IPS-NIHi7 (cell line): ENCODE measurements at regions not wholly inside any gene's neighbourhood (a gene's known extent, or its start where the extent isn't known, plus 50 kb on each side); places are given as distances from the start of the nearest gene placed in this dataset.
"Not testable (repeated sequence)": the region's sequence is repeated elsewhere in the genome, so short reads cannot be mapped to it uniquely, and the experiment has no call there.

Experiments
- DNase-seq: peaks from one replicate; pipeline ENCODE4 v3.0.0; 2012; ENCODE audit warnings: mixed read lengths; ENCODE audit errors: extremely low spot score

DNA sequence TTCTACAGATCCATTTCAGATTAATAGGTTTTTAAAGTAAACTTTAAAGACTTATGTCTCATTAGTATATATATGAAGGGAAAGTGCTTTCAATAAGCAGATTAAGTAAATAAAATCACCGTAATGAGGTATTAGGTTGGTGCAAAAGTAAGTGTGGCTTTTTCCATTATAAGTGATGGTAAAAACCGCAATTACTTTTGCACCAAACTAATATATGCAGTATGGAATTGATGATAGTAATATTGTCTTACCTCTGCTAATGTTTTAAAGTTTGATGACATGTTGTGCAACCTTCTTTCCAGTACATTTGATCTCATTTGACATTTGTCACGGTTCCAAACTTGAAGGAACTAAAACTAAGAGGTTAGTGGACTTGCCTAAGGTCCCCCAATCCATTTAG is 1819.3 kb downstream of the PCDH9 start:
- DNase-seq, result no peak

DNA sequence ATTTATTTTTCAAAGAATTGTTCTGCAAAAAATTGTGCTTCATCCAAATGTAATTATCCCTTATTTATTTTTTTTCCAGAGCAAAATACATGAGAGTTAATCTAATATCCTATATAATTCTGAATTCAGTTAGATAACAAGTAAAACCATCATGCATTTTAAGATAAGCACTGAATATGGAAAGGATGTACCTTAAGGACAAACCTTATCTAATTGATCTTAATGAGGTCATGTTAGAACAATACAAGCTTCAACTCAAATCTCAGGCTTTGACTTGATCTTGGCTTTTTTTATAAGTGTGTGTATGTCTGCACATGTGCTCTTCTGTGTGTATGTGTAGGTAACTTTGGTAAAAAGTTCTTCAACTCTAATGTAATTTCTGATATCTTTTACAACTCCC is 1828.8 kb downstream of the PCDH9 start:
- DNase-seq, result no peak

DNA sequence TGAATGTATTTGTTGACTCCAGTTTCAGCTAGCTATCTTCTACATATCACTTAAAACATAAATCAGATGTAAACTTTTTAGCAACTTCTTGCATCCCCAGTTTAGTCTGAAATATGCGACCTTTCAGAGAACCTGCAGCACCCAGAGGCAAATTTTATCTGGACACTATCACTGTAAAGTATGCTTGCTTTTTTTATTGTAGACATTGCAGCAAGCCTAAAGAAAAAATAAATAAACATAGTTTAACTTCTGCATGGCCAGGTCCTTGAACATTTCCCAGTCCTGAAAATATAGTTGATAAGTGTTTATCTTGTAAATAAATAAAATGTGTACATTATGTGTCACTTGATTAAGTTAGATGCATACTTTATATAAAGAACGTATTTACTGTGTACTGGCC is 1829.4 kb downstream of the PCDH9 start:
- no peak for DNase-seq

DNA sequence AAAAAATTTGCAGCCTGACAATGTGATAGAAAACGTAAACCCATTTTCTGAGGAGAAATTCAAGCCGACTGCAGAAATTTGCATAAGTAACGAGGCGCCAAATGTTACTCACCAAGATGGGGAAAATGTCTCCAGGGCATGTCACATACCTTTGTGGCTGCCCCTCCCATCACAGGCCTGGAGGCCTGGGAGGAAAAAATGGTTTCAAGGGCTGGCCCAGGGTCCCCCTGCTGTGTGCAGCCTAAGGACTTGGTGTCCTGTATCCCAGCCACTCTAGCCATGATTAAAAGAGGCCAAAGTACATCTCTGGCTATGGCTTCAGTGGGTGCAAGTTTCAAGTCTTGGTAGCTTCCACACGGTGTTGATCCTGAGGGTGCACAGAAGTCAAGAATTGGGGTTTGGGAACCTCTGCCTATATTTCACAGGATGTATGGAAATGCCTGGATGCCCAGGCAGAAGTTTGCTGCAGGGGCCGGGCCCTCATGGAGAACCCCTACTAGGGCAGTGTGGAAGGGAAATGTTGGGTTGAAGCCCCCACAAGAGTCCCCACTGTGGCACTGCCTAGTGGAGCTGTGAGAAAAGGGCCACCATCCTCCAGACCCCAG is 1842.3 kb downstream of the PCDH9 start:
- DNase-seq, result no peak

DNA sequence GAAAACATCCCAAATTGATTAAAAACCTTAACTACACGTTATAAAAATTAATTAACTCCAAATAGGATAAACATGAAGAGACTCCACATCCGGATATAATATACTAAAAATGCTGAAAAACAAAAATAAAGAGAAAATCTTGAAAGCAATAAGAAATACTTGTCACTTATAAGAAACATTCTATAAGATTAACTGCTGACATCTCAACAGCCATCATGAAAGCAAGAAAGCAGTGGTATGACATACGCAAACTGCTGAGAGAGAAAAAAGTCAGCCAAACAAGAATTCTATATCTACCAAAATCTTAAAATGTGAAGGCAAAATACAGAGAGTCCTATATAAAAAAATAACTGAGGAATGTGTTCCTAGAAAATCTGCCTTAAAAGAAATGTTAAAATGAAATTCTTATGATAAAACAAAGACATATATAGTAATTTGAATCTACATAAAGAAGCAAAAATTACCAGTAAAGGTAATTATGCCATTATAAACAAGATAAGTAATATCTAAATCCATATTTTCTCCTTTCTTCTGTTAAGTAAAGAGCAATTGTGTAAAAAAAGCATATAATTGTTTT is 1851.1 kb downstream of the PCDH9 start:
- DNase-seq, result no peak

DNA sequence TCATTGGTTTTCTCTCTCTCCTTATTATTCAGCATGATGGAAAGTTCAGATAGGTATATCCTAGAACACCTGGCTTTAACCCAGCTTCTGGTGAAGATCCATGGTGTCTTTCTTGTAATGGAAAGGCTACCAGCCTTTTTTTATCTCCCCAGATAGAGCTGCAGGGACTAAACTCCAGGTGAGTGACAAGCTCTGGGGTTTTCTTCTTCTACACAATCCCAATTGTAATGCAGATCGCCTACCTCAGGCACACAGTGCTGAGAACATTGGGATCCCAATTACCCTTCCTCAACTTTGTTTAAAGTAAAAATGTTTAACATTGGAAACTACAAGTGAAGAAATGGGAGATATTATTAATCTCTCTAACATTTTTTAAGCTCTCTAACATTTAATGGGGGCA is 1851.7 kb downstream of the PCDH9 start:
- DNase-seq, result no peak

DNA sequence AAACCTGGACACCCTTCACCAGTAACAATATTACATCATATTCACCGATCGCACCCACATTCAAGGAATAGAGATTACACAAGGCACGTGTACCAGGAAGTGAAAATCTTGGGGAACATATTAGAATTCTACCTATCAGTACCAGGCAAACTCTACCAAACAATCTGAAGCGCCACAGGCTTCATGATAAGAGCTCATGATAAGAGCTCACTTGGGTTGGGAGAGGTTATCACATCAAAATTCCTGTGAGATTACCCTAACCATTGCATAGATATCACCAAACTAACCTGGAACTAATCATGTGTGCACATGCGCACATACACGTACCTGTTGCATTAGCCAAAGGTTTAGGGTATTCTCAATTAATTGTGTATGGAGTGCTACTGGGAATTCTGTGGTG is 1861.3 kb downstream of the PCDH9 start:
- DNase-seq, result no peak

DNA sequence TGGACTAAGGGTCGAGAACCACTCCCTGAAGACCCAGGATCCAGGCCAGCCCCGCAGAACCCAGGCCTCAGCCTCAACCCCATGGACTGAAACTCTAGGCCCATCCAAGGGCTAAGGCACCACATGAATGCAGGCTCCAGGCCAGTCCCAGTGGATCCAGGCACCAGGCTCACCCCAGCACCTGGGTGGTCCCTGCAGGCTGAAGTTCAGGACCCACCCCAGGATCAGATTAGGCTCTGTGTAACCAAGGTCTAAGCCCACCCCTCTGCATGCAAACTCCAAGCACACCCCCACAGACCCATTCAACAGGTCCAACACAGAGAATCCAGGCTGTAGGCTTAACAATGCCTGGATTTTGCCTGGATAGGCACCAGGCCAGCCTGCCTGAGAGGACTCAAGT is 1876.2 kb downstream of the PCDH9 start:
- no peak for DNase-seq

DNA sequence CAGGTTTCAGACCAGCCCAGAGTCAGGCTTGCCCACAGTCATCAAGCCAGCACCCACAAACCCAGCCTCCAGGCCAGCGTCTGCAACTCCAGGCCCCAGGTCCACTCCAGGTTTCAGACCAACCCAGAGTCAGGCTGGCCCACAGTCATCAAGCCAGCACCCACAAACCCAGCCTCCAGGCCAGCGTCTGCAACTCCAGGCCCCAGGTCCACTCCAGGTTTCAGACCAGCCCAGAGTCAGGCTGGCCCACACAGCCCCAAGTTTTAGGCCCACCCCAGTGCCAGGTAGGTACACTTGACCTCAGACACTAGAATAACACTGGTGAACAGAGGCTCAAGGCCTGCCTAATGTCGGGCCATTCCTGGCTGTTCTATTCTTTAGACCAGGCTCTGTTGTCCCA is 1877.0 kb downstream of the PCDH9 start:
- DNase-seq, result not testable (repeated sequence)

DNA sequence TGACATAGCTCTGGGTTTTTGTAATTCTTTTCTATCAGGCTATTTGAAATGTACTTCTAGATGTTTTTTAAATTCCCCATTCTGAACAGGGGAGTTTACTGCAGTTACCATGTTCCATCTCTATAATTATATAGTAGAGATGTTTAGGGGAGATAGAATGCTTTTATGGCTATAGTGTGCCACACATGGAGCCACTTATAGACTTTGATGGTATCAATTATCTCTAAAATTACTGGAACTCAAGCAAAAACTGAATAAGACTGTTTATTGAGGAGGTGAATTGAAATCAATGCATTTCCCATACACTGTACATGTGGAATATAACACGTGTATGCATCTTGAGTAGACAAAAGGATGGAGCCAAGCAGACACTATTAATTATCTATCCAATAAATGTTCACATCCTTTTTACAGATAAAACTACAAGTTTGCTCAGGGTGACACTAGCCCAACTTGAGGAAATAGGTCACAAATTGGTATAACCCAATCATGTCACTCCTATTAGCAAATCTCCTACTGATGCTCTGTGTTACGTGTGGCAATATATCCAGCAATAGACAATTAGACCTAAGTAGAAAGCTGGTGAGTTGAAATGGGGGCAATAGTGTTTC is 1882.6 kb downstream of the PCDH9 start:
- DNase-seq, result no peak

DNA sequence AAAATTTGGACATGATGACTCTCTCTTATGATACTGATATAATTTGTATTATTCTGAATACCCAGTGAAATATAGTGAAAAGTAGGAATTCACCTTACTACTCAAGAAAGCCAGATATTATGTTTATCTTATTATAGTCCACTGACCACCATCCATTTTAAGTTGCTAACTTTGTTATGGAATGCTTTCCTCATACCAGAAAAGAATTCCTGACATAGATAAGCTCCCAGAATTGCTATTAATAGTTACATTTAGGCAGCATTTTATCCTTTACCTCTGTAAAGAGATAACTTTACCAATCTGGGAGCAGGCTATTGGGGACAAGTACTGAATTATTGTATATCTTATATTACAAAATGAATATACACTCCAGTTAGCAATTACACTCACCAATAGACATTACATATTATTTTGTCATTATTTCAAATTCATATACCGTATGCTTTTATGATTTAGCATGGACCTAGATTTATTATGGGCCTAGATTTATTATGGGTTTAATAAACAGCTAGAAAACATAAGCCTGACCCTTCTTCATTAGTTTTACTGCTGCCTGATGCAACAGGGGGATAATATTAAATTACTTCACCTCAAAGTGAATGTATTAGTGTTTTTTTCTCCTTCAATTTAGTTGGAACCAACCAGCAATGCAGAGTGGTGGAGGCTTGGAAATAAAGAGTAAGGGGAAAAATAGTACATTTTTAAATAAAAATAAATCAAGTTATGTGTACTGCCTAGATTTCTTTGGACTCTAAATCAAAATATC is 1886.1 kb downstream of the PCDH9 start:
- no peak for DNase-seq

DNA sequence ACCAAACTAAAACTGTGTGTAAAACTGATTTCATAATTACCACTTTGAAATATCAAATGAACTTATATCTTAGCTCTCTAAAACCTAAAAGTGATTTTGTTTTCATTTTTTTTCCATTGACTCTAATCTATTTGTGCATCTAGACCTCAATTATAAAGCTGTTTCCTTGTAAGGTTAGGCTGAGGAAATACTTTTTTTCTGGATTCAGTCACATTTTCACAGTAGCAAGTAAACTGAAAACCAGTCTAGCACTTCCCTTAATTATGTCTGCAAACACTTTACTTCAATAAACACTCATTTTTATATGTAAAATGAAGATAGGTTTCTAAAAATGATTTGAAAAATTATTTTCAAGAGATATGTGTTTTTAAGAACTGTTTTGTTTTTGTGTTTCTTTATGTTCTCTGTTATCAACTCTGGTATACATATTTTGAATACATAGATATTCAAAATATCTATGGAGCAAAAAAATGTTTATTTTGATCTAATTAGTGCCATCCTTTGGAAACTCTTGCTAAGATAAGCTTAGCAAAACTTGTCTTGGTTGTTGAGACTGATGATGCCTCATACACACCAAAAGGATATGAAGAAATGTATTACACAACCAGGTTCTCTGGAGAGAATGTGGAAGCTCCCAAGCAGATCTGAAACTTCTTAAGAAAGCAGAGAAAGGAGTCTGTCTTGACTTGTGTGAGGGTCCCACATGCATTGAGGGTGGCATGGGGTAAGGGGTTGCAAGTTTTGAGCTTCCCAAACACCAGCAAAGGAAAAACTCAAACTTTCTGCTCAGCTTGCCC is 1887.4 kb downstream of the PCDH9 start:
- DNase-seq, result no peak

DNA sequence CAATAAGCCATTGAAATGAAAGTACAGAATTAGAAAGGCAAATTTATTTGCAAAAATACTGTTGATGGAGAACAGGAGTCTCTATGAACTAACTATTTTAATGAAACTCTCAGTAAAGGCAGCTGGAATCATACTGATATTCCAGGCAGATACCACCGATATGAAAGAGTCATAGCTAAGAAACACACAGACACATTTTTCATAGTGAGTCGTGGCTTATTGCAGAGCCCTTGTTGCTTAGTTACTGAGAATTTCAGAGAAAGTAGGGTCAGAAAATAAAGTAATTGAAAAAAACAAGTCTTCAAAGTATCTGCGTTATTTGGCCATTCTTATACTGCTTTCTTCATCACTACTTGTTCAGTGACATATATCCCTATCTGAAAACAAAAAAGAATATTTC is 1890.9 kb downstream of the PCDH9 start:
- DNase-seq, result no peak

DNA sequence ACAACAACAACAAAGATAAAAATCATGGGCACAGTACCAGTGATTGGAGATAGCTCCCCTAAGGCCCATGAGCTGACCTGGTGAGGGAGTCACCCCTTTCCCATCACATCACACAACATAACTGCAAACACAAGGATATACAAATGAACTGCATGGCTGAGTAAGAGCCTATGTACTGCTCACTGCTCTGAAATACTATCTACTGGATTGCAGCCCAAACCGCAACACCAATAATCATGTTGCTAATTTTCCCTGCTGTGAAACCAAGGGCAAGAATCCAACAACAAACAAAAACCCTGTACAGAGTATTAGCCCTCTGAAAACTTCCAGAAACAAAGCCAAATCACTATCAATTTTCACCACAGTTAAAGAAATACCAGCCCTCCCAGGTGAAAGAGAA is 1893.2 kb downstream of the PCDH9 start:
- DNase-seq, result no peak

DNA sequence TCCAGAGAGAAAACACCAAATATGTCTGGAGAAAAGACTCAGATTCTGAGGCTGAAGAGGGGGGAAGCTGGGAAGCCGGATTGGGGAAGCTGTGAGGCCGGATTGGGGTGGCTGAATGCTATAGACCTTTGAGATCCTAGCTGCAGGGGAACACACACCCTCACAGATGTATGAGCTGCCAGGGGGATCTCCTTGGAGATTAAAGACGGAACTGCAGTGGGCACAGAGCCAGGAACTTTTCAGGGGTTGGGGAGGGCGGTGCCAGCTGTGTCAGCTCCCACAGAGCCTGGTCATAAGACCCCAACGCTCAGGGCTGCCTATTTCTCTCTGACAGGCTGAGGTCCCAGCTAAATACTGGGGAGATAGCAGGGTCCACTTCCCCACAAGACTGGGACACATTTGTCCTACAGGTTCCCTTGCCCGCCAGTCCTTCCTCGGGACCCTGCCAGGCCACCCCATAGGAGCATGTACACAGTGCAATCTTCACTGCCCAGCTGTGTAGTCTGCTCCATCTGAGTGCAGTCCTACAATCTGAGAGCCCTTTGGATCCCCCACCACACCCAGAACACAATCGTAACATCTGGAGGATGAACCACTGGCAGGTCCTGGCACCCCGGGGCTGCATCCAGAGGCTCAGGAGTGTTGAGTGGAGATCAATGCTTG is 1893.9 kb downstream of the PCDH9 start:
- DNase-seq, result no peak

DNA sequence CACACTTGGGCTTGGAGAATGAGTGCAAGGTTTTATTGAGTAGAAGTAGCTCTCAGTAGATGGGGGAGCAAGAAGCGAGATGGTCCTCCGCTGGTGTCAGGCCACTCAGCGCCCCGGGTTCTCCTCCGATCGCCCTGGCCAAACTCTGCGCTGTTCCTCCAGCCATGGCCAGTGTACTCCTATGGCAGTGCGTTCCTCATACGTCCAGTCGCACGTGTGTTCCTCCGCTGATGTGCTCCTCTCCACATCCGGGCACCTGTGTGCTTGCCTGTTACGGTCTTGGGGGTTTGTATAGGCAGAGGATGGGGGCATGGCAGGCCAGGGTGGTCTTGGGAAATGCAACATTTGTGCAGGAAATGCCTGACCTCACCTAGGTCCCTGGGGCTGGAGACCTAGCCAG is 1899.4 kb downstream of the PCDH9 start:
- DNase-seq, result no peak

DNA sequence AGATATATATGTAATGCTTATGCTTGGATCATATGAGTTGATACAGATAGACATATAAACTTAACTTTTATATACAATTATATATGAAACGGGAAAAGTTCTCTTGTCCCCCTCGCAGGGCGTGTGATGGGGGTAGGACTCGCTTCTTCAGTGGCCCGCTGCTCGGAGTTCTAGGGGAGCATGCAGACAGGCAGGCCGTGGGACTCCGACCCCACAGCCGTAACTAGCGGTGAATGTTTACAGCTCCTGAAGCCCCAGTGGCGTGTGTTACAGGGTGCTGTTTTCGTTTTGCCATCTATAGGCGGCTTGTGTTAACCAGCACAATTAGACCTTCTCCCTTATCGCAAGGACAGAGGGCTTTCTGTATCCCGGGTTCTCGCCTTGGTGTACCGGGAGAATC is 1899.8 kb downstream of the PCDH9 start:
- no peak for DNase-seq

DNA sequence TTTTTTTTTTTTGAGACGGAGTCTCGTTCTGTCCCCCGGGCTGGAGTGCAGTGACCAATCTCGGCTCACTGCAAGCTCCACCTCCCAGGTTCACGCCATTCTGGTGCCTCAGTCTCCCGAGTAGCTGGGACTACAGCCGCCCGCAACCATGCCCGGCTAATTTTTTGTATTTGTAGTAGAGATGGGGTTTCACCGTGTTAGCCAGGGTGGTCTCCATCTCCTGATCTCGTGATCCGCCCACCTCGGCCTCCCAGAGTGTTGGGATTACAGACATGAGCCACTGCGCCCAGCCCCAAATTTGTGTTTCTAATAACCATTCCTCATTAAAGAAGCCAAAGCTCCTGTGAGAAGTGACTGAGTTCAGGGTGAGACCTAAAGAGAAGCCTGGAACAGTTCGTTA is 1906.9 kb downstream of the PCDH9 start:
- DNase-seq, result not testable (repeated sequence)

DNA sequence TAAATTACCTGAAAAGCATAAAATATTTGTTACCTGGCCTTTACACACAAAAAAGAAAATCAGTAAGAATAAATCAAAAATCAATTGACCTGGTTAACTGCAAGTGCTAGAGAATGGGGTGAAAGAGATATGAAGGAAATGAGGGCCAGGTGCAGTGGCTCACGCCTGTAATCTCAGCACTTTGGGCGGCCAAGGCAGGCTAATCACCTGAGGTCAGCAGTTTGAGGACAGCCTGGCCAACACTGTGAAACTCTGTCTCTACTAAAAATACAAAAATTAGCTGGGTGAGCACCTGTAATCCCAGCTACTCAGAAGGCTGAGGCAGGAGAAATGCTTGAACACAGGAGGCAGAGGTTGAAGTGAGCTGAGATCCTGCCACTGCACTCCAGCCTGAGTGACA is 1908.7 kb downstream of the PCDH9 start:
- not testable (repeated sequence) for DNase-seq

DNA sequence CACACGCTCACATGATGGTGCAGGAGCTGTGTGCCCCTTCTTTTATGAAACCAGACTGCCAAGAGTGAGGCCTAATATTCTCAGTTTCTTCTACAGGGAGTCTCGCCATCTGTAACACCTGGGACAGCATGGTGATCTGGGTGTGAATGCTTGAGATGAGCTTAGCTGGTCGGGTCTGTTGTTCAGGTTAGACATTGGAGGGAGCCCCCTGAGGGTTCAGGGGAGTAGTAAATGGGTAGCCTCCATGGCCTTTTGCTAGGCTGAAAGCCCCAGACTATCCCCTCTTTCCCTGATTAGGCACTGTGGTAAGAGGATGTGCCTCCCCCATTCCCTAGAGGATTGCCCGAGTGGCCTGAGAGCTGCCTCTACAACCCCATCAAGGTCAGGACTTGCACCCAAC is 1916.1 kb downstream of the PCDH9 start:
- DNase-seq, result no peak

DNA sequence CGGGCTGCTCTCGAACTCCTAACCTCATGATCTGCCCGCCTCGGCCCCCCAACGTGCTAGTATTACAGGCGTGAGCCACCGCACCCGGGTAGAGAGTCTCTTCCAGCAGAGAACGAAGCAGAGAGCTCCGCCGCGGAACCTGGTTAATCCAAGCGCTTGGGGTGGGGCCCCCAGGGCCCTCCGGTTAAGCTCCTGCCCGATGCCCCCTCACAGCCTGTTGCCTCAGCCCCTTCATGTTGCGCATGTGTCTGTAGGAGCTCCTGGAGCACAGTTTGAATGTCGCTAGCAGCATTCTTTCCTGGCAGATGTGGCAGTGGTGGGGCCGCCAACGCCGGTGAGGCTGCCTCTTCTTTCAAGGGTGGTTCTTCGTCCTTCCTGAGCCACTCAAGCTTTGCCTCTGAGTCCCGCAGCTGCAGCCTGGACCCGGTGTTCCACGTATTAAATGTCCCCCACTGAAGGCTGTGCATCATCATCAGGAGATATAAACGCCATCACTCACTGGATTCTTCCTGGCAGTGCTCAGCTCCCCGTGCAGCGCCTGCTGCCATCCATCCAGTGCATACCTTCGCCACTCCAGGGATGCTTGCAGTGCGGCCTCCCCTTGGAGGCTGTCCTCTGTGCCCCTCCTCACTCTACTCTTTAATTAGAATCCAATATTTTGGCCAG is 1919.3 kb downstream of the PCDH9 start:
- no peak for DNase-seq
